Type B pancreatic cell (in vitro differentiated cells): ENCODE measurements at regions not wholly inside any gene's neighbourhood (a gene's known extent, or its start where the extent isn't known, plus 50 kb on each side); places are given as distances from the start of the nearest gene placed in this dataset.

Experiments used
- DNase-seq: peaks from one replicate; pipeline ENCODE4 v3.0.0; 2021; ENCODE audit warnings: mixed read lengths; ENCODE audit not compliant: unreplicated experiment; ENCODE audit errors: extremely low spot score
- H3K27ac Mint-ChIP-seq: 2 replicates; pipeline ENCODE4 v1.8.0; 2021; ENCODE audit warnings: mild to moderate bottlenecking, mixed read lengths
- H3K27me3 Mint-ChIP-seq: 2 replicates; pipeline ENCODE4 v1.8.0; 2021; ENCODE audit warnings: mixed read lengths
- H3K36me3 Mint-ChIP-seq: 2 replicates; pipeline ENCODE4 v1.8.0; 2021; ENCODE audit warnings: mixed read lengths
- H3K4me1 Mint-ChIP-seq: one replicate; pipeline ENCODE4 v1.8.0; 2021; ENCODE audit warnings: mixed read lengths; ENCODE audit not compliant: unreplicated experiment
- H3K4me3 Mint-ChIP-seq: 2 replicates; pipeline ENCODE4 v1.8.0; 2021; ENCODE audit warnings: mild to moderate bottlenecking, mixed read lengths
- H3K9me3 Mint-ChIP-seq: 2 replicates; pipeline ENCODE4 v1.8.0; 2021; ENCODE audit warnings: mixed read lengths
- TF ChIP-seq, protein P1 (sequence below): fragments of 200-600 bp; sonication (generic); conservative IDR thresholded peaks from 2 replicates; pipeline ENCODE4 v1.5.0; 2021; ENCODE audit warnings: antibody characterized with exemption, mild to moderate bottlenecking

- TF ChIP-seq, protein P1, sequence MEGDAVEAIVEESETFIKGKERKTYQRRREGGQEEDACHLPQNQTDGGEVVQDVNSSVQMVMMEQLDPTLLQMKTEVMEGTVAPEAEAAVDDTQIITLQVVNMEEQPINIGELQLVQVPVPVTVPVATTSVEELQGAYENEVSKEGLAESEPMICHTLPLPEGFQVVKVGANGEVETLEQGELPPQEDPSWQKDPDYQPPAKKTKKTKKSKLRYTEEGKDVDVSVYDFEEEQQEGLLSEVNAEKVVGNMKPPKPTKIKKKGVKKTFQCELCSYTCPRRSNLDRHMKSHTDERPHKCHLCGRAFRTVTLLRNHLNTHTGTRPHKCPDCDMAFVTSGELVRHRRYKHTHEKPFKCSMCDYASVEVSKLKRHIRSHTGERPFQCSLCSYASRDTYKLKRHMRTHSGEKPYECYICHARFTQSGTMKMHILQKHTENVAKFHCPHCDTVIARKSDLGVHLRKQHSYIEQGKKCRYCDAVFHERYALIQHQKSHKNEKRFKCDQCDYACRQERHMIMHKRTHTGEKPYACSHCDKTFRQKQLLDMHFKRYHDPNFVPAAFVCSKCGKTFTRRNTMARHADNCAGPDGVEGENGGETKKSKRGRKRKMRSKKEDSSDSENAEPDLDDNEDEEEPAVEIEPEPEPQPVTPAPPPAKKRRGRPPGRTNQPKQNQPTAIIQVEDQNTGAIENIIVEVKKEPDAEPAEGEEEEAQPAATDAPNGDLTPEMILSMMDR: no peak
- DNase-seq: no peak
- Mint-ChIP-seq H3K27me3 (peaks cover 19% of the 10 kb centered on the region), H3K4me3 (no peak overlapping the region), H3K27ac (no peak overlapping the region), H3K9me3 (no peaks in the 10 kb centered on the region), H3K36me3 (no peaks in the 10 kb centered on the region), H3K4me1 (peaks cover 27% of the 10 kb centered on the region)
These were observed 175.8 kb downstream of the CSNK2A3 start for GRCh38 chr11:11177156-11177808.

GRCh38 chr11:11173316-11174025 lies 179.6 kb downstream of the CSNK2A3 start:
- H3K36me3 Mint-ChIP-seq: no peaks in the 10 kb centered on the region
- H3K27ac Mint-ChIP-seq: no peak overlapping the region
- H3K9me3 Mint-ChIP-seq: no peaks in the 10 kb centered on the region
- TF ChIP-seq, protein P1: no peak
- H3K4me3 Mint-ChIP-seq: no peak overlapping the region
- peaks cover 12% of the 10 kb centered on the region for H3K27me3 Mint-ChIP-seq
- no peak for DNase-seq
- peaks cover 16% of the 10 kb centered on the region for H3K4me1 Mint-ChIP-seq

GRCh38 chr11:11171854-11172253 lies 181.2 kb downstream of the CSNK2A3 start:
- no peaks in the 10 kb centered on the region for H3K36me3 Mint-ChIP-seq
- DNase-seq: no peak
- peaks cover 16% of the 10 kb centered on the region for H3K4me1 Mint-ChIP-seq
- H3K4me3 Mint-ChIP-seq: no peak overlapping the region
- TF ChIP-seq, protein P1: no peak
- peaks cover 12% of the 10 kb centered on the region for H3K27me3 Mint-ChIP-seq
- no peak overlapping the region for H3K27ac Mint-ChIP-seq
- H3K9me3 Mint-ChIP-seq: no peaks in the 10 kb centered on the region

GRCh38 chr11:11171285-11171684 lies 181.8 kb downstream of the CSNK2A3 start:
- Mint-ChIP-seq H3K36me3 (no peaks in the 10 kb centered on the region), H3K27me3 (peaks cover 11% of the 10 kb centered on the region), H3K9me3 (no peaks in the 10 kb centered on the region), H3K4me1 (peaks cover 16% of the 10 kb centered on the region), H3K4me3 (no peak overlapping the region), H3K27ac (no peak overlapping the region)
- DNase-seq: no peak
- TF ChIP-seq, protein P1: no peak

GRCh38 chr11:11170352-11171084 lies 182.5 kb downstream of the CSNK2A3 start:
- no peak for DNase-seq
- H3K4me3 Mint-ChIP-seq: no peak overlapping the region
- H3K4me1 Mint-ChIP-seq: peaks cover 16% of the 10 kb centered on the region
- no peak overlapping the region for H3K27ac Mint-ChIP-seq
- H3K36me3 Mint-ChIP-seq: no peaks in the 10 kb centered on the region
- TF ChIP-seq, protein P1: no peak
- peaks cover 9% of the 10 kb centered on the region for H3K27me3 Mint-ChIP-seq
- no peaks in the 10 kb centered on the region for H3K9me3 Mint-ChIP-seq
